OCI-LY3 (cell line): ENCODE measurements at regions not wholly inside any gene's neighbourhood (a gene's known extent, or its start where the extent isn't known, plus 50 kb on each side); places are given as distances from the start of the nearest gene placed in this dataset.

Experiments
- H2AFZ ChIP-seq: fragments of 200-600, 300-600 bp; shearing (Covaris generic); 2 replicates; pipeline ENCODE4 v1.6.0; 2014; ENCODE audit warnings: antibody characterized with exemption, low read depth, low read length
- H3K27ac ChIP-seq: fragments of 200-600, 300-600 bp; sonication (generic); 2 replicates; pipeline ENCODE4 v1.5.1; 2014; ENCODE audit warnings: mild to moderate bottlenecking, low read length, moderate library complexity, mixed read lengths
- H3K27me3 ChIP-seq: fragments of 200-600, 300-600 bp; sonication (generic); 2 replicates; pipeline ENCODE4 v1.6.1; 2014; ENCODE audit warnings: low read depth, low read length, mixed read lengths
- H3K36me3 ChIP-seq: fragments of 200-600, 300-600 bp; sonication (generic); replicated peaks from 2 replicates; pipeline ENCODE3; 2014; ENCODE audit warnings: low read depth, low read length, mixed read lengths
- H3K4me1 ChIP-seq: fragments of 300-600, 200-600 bp; sonication (generic); 2 replicates; pipeline ENCODE4 v1.6.1; 2014; ENCODE audit warnings: low read length, mixed read lengths
- H3K4me2 ChIP-seq: fragments of 200-600, 300-600 bp; sonication (generic); 2 replicates; pipeline ENCODE4 v1.6.1; 2014; ENCODE audit warnings: low read length, mixed read lengths
- H3K4me3 ChIP-seq: fragments of 300-600, 200-600 bp; sonication (generic); 2 replicates; pipeline ENCODE4 v1.5.1; 2014; ENCODE audit warnings: antibody characterized with exemption, mild to moderate bottlenecking, low read length, moderate library complexity
- H3K79me2 ChIP-seq: fragments of 300-600, 200-600 bp; shearing (Covaris generic); 2 replicates; pipeline ENCODE4 v1.6.1; 2014; ENCODE audit warnings: mild to moderate bottlenecking, low read length, mixed read lengths
- H3K9ac ChIP-seq: fragments of 300-600, 200-600 bp; shearing (Covaris generic); 2 replicates; pipeline ENCODE4 v1.6.0; 2014; ENCODE audit warnings: mild to moderate bottlenecking, low read length, moderate library complexity
- H3K9me3 ChIP-seq: fragments of 200-600, 300-600 bp; shearing (Covaris generic); 2 replicates; pipeline ENCODE4 v1.6.1; 2014; ENCODE audit warnings: low read length, mixed read lengths; ENCODE audit not compliant: insufficient read depth
- H4K20me1 ChIP-seq: fragments of 200-600, 300-600 bp; sonication (generic); 2 replicates; pipeline ENCODE4 v1.6.1; 2016; ENCODE audit warnings: low read length, mixed read lengths; ENCODE audit not compliant: insufficient read depth
- CTCF ChIP-seq: fragments of 200-600, 300-600 bp; sonication (generic); IDR thresholded peaks from 2 replicates; pipeline ENCODE4 v1.5.1; 2014; ENCODE audit warnings: antibody characterized with exemption, low read length, low read depth
- EZH2phosphoT487 ChIP-seq: fragments of 200-600 bp; shearing (Covaris generic); IDR thresholded peaks from 2 replicates; pipeline ENCODE4 v1.6.1; 2018; ENCODE audit warnings: antibody characterized with exemption, mixed run types, low read depth

GRCh38 chr13:29654384-29654783 is 58.9 kb upstream of the SLC7A1 start:
- no peak overlapping the region for H2AFZ ChIP-seq
- no peak overlapping the region for H3K4me3 ChIP-seq
- peaks cover 19% of the 10 kb centered on the region; the same call in 1 of the 2 replicates for H3K9me3 ChIP-seq
- H3K9ac ChIP-seq = no peak overlapping the region
- no peaks in the 10 kb centered on the region for H3K27me3 ChIP-seq
- H4K20me1 ChIP-seq = no peaks in the 10 kb centered on the region
- peaks cover 4% of the 10 kb centered on the region; the same call in 1 of the 2 replicates for H3K4me1 ChIP-seq
- H3K4me2 ChIP-seq = no peak overlapping the region
- peaks cover 12% of the 10 kb centered on the region for H3K36me3 ChIP-seq
- TF ChIP-seq EZH2phosphoT487 (no peak), CTCF (no peak)
- no peaks in the 10 kb centered on the region for H3K79me2 ChIP-seq
- no peak overlapping the region for H3K27ac ChIP-seq

GRCh38 chr13:29648760-29649159 is 53.3 kb upstream of the SLC7A1 start:
- no peak overlapping the region for H3K9ac ChIP-seq
- no peaks in the 10 kb centered on the region for H3K27me3 ChIP-seq
- H2AFZ ChIP-seq = no peak overlapping the region
- H4K20me1 ChIP-seq = no peaks in the 10 kb centered on the region
- peak overlapping the region; percentile 8; the same call in 1 of the 2 replicates for H3K27ac ChIP-seq
- peak overlapping the region; percentile 1; the same call in 1 of the 2 replicates for H3K4me3 ChIP-seq
- TF ChIP-seq CTCF = no peak
- TF ChIP-seq EZH2phosphoT487 = no peak
- peaks cover 9% of the 10 kb centered on the region for H3K4me1 ChIP-seq
- no peaks in the 10 kb centered on the region for H3K79me2 ChIP-seq
- H3K36me3 ChIP-seq = no peaks in the 10 kb centered on the region
- peak overlapping the region; percentile 40 for H3K4me2 ChIP-seq
- no peaks in the 10 kb centered on the region for H3K9me3 ChIP-seq
